HG02943 (cell line): ENCODE measurements at regions not wholly inside any gene's neighbourhood (a gene's known extent, or its start where the extent isn't known, plus 50 kb on each side); places are given as distances from the start of the nearest gene placed in this dataset.

Source experiments
- ATAC-seq: cut with Tn5 transposase; IDR thresholded peaks from one replicate; pipeline ENCODE4 v1.9.1; 2021; ENCODE audit warnings: mild to moderate bottlenecking, low read depth, moderate library complexity; ENCODE audit not compliant: unreplicated experiment

DNA sequence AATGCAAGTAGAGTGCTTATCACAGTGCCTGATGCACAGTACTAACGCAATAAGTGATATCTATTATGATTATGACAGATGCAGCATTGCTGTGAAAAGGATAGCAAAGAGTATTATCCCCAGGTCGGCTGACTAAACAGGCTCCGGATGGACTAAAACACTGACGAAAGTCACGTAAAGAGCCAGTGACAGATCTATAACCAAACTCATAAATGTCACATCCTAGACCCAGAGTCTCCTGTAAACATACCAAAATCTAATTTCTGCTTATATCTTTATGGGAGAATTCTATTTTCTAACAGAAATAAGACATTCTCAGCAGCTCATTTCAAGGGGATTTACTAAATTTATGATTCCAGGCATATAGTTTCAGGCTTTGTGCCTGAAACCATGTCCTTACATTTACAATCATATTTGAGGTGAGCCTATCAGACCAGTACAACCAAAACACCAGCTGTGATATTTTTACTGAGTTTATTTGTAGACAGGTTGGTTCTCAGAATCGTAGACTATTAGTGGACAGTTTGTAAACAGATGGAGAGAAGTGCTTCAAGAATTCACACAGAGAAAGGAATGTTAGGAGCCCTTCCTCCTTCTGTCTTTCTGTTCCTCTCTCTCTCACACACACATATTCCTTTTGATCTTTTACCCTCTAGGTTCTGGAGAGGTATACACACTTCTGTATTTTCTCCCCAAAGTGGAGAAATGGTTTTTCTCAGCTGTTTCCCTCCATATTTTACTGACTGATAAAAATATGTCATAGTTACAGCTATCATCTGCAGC lies 52.4 kb upstream of the WDR26 start:
- ATAC-seq = no peak

DNA sequence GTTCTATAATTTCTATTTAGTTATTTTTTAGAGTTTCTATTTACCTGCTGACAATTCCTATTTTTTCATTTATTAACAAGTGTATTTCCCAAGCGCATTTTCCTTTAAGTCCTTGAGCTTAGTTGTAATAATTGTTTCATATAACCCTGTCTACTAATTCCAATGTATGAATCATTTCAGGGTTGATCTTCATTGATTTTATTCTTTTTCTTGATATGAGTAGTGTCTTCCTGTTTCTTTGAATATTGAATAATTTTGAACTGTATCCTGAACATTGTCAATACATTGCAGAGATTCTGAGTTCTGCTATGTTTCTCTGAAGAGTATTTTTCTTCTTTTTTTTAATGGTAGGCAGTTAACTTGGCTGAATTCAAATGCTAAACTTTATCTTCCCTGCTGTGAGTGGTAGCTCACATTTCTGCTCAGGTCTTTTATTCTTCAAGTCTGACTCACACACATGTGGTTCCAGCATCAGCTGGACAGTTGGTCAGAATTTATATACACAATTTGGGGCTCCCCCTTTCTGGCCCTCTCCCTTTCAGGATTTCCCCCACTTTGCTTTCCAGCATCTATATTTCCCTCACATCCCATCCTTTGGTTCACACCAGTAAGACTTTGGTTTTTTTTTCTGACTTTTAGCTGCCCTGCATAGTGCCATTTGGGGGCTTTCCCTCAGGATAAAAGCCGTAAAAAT lies 54.4 kb upstream of the WDR26 start:
- ATAC-seq = no peak

DNA sequence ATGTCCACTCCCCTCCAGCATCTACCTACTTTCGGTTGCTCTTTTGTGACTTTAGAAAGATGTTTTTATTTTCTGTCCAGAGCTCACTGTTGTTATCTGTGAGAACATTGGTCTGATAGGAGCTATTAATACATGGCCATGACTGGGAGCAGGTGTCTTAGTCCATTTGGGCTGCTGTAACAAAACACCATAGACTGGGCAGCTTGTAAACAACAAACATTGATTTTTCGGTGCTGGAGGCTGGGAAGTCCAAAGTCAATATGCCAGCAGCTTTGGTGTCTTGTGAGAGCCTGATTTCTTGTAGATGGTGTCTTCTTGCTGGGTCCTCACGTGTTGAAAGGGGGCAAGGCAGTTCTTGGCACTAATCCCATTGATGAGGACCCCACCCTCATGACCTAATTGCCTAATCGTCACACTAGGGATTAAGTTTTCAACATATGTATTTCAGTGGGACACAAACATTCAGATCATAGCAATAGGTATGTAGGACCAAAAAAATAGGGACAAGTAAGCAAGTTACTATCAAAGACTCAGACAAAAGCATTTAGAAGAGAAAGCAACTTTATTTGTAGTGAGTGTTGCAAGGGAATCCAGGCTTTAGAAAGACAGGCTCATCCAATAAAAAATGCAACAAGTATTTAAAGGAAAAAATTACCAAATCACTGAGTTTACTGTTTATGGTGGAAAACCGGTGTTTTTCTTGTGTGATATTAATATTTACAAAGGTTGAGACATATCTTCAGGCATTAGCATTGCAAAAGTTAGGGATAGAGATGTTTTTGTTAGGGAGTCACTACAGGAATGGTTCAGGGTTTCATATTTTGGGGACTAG lies 55.2 kb upstream of the WDR26 start:
- no peak for ATAC-seq

DNA sequence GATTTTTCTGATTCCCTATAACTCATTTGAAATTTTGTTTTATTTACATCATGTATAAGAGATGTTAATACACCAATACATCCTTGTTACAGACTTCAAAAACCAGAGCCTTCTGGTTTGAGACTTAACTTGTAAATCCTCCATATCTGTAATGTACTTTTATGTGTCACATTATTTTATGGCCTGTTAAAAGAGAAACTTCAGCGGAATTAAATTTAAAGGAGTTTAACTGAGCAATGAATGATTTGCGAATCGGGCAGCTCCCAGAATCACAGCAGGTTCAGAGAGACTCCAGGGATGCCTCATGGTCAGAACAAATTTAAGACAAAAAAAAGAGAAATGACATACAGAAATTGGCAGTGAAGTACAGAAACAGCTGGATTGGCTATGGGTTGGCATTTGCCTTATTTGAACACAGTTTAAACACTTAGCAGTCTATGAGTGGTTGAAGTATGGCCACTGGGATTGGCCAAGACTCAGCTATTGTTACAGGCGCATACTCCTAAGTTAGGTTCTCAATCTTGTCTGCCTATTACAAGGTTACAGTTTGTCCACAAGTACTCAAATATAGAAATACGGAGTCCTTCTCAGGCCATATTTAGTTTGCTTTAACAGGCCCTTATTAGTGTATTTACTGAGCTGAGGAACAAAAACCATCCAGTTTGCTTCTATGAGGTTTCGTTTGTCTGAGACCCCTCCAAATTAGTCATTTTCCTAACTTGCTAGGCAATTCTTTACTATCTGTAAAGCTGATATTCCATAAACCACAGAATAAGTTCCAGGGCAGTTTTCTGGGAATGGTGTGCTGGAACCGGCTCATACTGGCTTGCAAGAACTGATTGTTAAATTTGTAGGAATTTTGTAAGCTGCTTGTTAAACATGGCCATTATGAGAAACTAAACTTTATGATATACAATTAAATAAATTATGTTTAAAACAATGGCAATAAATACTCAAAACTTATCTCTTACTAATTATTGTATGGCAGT lies 56.2 kb upstream of the WDR26 start:
- ATAC-seq = no peak

GRCh38 chr1:224492015-224492414 lies 57.4 kb upstream of the WDR26 start:
- ATAC-seq = no peak

GRCh38 chr1:224492632-224493031 lies 58.0 kb upstream of the WDR26 start:
- no peak for ATAC-seq

- ATAC-seq = no peak
Measured at GRCh38 chr1:224493269-224493668, 58.7 kb upstream of the WDR26 start.

- no peak for ATAC-seq
Measured at GRCh38 chr1:224494343-224494742, 59.7 kb upstream of the WDR26 start.

GRCh38 chr1:224495866-224496265 lies 61.3 kb upstream of the WDR26 start:
- no peak for ATAC-seq

GRCh38 chr1:224496826-224497225 lies 62.2 kb upstream of the WDR26 start:
- no peak for ATAC-seq

- ATAC-seq = peak; percentile 91
Measured at GRCh38 chr1:224497714-224498573, 63.3 kb upstream of the WDR26 start.

GRCh38 chr1:224498574-224499170 lies 64.1 kb upstream of the WDR26 start:
- ATAC-seq = no peak

DNA sequence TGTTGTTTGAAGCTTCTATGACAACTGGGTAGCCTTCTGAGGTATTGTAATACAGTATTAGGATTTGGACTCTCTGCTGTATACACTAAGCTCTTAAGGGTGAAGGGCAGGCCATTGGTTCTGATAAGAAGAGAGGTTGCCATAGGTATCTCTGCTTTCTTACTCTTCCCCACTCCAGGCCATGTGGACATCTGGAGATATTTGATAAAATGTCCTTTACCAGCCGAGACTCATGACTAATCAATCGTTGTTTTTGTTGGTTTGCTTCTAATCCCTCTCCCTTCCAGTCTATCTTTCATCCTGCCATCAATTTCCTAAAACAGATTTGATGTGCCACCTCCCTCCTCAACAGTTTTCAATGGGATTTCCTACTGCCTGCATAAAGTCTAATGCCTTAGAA lies 64.6 kb upstream of the WDR26 start:
- ATAC-seq = no peak

DNA sequence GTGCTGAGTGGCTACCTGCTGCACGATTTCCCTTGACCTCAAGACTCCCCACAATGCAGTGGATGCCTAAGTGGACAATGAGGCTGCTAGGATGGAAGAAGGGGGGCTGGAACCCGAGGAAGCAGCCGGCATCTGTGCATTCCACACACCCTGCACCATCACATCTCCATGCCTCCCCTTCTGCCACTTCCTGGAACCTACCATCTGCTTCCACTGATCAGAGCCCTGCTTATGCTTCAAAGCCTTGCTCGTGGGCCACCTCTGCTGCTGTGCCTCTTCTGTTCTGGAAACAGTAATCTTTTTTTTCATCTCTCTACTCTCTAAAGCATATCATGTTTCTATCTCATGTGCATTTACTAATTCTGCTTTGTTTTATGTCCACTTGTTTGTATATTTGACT lies 66.2 kb upstream of the WDR26 start:
- ATAC-seq = no peak

GRCh38 chr1:224501836-224502235 lies 67.2 kb upstream of the WDR26 start:
- ATAC-seq = no peak

- no peak for ATAC-seq
Measured at GRCh38 chr1:224502459-224503160, 68.0 kb upstream of the WDR26 start.

DNA sequence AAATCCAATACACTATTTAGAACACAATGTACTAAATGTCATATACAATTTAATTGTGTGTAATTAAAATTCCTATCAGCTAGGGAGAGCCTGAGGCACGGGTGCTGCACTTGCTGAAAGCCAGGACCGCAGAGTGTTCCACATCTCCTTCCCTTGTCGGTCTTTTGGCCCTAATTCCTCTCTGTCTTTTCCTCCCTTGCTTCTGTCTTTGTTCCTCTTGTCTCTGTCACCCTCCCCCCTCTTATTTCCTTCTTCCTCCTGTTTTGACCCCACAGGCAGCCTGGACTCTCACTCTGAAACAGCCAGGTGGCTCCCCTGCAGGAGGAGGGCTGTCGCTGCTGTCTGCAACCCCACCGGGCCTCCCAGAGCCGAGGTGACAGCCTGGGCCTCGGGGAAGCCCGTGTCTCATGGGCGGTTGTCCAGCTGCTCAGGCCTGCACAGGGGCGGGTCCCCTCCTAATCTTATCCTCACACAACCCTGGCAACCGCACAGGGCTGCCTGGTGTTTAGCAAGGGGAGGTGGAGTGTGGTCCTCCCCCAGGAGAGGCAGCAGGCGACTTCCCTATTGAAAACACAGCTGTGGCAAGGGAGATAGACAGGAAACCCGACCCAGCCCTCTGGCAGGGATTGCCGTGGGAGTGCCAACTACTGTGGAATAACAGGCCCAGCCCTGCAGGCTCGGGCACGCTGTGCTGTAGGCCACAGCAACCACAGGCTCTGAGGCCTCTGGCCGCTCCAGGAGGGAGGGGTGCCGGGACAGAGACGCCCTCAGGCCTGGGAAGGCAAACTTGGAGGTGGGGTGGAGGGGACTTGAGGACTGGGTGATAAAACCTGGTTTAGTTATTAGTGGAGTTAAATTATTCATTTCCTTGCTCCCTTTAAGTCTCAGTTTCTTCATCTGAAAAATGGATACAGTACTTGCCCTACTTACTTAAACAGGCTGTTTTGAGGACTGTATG lies 68.8 kb upstream of the WDR26 start:
- ATAC-seq = peak; percentile 90
